HK-2 (cell line): ENCODE measurements at regions not wholly inside any gene's neighbourhood (a gene's known extent, or its start where the extent isn't known, plus 50 kb on each side); places are given as distances from the start of the nearest gene placed in this dataset.
"Not testable (repeated sequence)": the region's sequence is repeated elsewhere in the genome, so short reads cannot be mapped to it uniquely, and the experiment has no call there.

Experiments
- DNase-seq: peaks from one replicate; pipeline ENCODE4 v3.0.0-alpha.2; 2018; ENCODE audit not compliant: unreplicated experiment

GRCh38 chr1:177424744-177425143 lies 254.0 kb downstream of the BRINP2 start:
- no peak for DNase-seq

- no peak for DNase-seq
Observed at GRCh38 chr1:177423090-177423489, 252.3 kb downstream of the BRINP2 start.

- DNase-seq: no peak
Observed at GRCh38 chr1:177413982-177414596, 243.3 kb downstream of the BRINP2 start.

GRCh38 chr1:177411381-177411780 lies 240.6 kb downstream of the BRINP2 start:
- no peak for DNase-seq

- no peak for DNase-seq
Observed at GRCh38 chr1:177410179-177410766, 239.5 kb downstream of the BRINP2 start.

- not testable (repeated sequence) for DNase-seq
Observed at GRCh38 chr1:177406323-177406722, 235.6 kb downstream of the BRINP2 start.

- no peak for DNase-seq
Observed at GRCh38 chr1:177392336-177392735, 221.6 kb downstream of the BRINP2 start.

- DNase-seq: no peak
Observed at GRCh38 chr1:177385760-177386698, 215.3 kb downstream of the BRINP2 start.

- DNase-seq: no peak
Observed at GRCh38 chr1:177384461-177384860, 213.7 kb downstream of the BRINP2 start.

- no peak for DNase-seq
Observed at GRCh38 chr1:177383715-177384114, 213.0 kb downstream of the BRINP2 start.

GRCh38 chr1:177377866-177378265 lies 207.1 kb downstream of the BRINP2 start:
- no peak for DNase-seq

GRCh38 chr1:177368255-177368654 lies 197.5 kb downstream of the BRINP2 start:
- no peak for DNase-seq

- no peak for DNase-seq
Observed at GRCh38 chr1:177366091-177366490, 195.3 kb downstream of the BRINP2 start.

- DNase-seq: no peak
Observed at GRCh38 chr1:177360791-177361190, 190.0 kb downstream of the BRINP2 start.

- DNase-seq: no peak
Observed at GRCh38 chr1:177356674-177357435, 186.1 kb downstream of the BRINP2 start.

- peak; percentile 18 for DNase-seq
Observed at GRCh38 chr1:177355575-177355974, 184.8 kb downstream of the BRINP2 start.

GRCh38 chr1:177354247-177354646 lies 183.5 kb downstream of the BRINP2 start:
- DNase-seq: no peak

GRCh38 chr1:177351361-177352108 lies 180.8 kb downstream of the BRINP2 start:
- no peak for DNase-seq

- DNase-seq: no peak
Observed at GRCh38 chr1:177346790-177347359, 176.1 kb downstream of the BRINP2 start.

- no peak for DNase-seq
Observed at GRCh38 chr1:177343445-177343844, 172.7 kb downstream of the BRINP2 start.

- DNase-seq: no peak
Observed at GRCh38 chr1:177341773-177342172, 171.0 kb downstream of the BRINP2 start.
